Adrenal gland (tissue), 9 donors: ENCODE measurements at regions not wholly inside any gene's neighbourhood (a gene's known extent, or its start where the extent isn't known, plus 50 kb on each side); places are given as distances from the start of the nearest gene placed in this dataset.

Experiments
- DNase-seq, 7 donors: peaks; one replicate each; pipeline ENCODE4 v3.0.0-alpha.2; 2019 to 2020
- H3K27ac ChIP-seq, 5 donors: fragments of 200-600 bp; sonication (generic) in 4 of 5; 1 replicate in 3 of 5; 2 replicates in 2 of 5; pipeline versions ENCODE4 v1.5.1 to v1.8.0; 2016 to 2020; ENCODE audit warnings: mild to moderate bottlenecking in 1 of 5
- H3K27me3 ChIP-seq: fragments of 200-600 bp; 2 replicates; pipeline ENCODE4 v1.8.0; 2021
- H3K36me3 ChIP-seq, 2 donors: fragments of 200-600 bp; replicated peaks in 1 of 2; 1 replicate in 1 of 2; 2 replicates in 1 of 2; pipeline versions ENCODE4 v1.5.1 to v1.8.0; 2018 to 2022
- H3K4me1 ChIP-seq, 2 donors: fragments of 200-600 bp; replicated peaks in 1 of 2; 1 replicate in 1 of 2; 2 replicates in 1 of 2; pipeline versions ENCODE4 v1.5.1 to v1.8.0; 2018 to 2021
- H3K4me3 ChIP-seq, 4 donors: fragments of 200-600 bp; sonication (generic) in 3 of 4; one replicate each; pipeline ENCODE4 v1.5.1; 2016 to 2018
- H3K9me3 ChIP-seq, 3 donors: fragments of 200-600 bp; sonication (generic) in 1 of 3; replicated peaks in 1 of 3; 1 replicate in 2 of 3; 2 replicates in 1 of 3; pipeline versions ENCODE4 v1.5.1 to v1.8.0; 2016 to 2021
- POLR2A ChIP-seq, 2 donors: fragments of 450-650 bp; IDR thresholded peaks; one replicate each; pipeline ENCODE4 v1.6.1; 2017; ENCODE audit warnings: antibody characterized with exemption in 2 of 2, mild to moderate bottlenecking in 2 of 2, moderate library complexity in 1 of 2
- WGBS, 4 donors: extraction: QIAGEN DNeasy Blood & Tissue Kit in 2 of 4; methylation state at CpG; one replicate each; pipeline versions ENCODE4 v1.1.5 to v1.1.7; 2013 to 2017; 5-methylcytosine and 5-hydroxymethylcytosine counted together
- intact Hi-C, 2 donors: fragments of 100-400 bp; cut with DNase I; formaldehyde crosslinking; loops; one replicate each; pipeline versions ENCODE4 v1.14.1 to v1.15.0; 2022 to 2023
- TF ChIP-seq, protein P1 (sequence below), 6 experiments: fragments of 450-650 bp in 4 of 6; fragments of 200-600 bp in 2 of 6; sonication (generic) in 1 of 6; IDR thresholded peaks; 1 replicate in 5 of 6; 2 replicates in 1 of 6; pipeline versions ENCODE4 v1.5.1 to v1.8.0; 2016 to 2021; ENCODE audit warnings: antibody characterized with exemption in 6 of 6, mild to moderate bottlenecking in 2 of 6, moderate library complexity in 1 of 6
- donor health status: healthy with polysubstance abuse.
- donor health status: Bipolar disorder and iron deficiency.
- donor health status: DM: yes; HTN: yes; CAD: no.
- donor health status: DM: no; HTN: no; CAD: no.
- donor health status: DM: no; HTN: no; CAD: no.

DNA sequence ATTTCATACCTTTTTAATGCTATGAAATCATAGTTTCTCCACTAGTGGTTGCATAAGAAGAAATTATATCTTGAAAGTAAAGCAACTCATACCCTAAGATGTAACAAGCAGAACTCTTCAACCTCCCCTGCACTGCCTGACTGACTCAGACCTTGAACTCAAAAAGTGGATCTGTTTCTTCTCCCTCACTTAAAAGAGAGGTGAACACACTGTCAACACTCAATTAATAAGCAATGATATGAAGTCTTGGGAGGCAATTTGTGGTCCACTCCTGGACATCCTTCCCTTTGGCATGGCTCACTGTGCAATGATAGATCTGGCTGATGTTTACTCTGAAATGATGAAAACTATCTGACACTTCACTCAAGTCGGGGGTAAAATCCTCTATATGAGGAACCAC, 282.0 kb upstream of the DKK2 start:
- no peak for DNase-seq
- Histone ChIP-seq H3K36me3 (no peaks in the 10 kb centered on the region), H3K9me3 (no peaks in the 10 kb centered on the region), H3K4me1 (no peaks in the 10 kb centered on the region), H3K27me3 (no peaks in the 10 kb centered on the region), H3K4me3 (no peak overlapping the region), H3K27ac (no peak overlapping the region)
- 0 to 61% (median 21%) methylated on average over 1 of the region's 1 CpG for WGBS, 4 donors
- TF ChIP-seq, protein P1, sequence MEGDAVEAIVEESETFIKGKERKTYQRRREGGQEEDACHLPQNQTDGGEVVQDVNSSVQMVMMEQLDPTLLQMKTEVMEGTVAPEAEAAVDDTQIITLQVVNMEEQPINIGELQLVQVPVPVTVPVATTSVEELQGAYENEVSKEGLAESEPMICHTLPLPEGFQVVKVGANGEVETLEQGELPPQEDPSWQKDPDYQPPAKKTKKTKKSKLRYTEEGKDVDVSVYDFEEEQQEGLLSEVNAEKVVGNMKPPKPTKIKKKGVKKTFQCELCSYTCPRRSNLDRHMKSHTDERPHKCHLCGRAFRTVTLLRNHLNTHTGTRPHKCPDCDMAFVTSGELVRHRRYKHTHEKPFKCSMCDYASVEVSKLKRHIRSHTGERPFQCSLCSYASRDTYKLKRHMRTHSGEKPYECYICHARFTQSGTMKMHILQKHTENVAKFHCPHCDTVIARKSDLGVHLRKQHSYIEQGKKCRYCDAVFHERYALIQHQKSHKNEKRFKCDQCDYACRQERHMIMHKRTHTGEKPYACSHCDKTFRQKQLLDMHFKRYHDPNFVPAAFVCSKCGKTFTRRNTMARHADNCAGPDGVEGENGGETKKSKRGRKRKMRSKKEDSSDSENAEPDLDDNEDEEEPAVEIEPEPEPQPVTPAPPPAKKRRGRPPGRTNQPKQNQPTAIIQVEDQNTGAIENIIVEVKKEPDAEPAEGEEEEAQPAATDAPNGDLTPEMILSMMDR (IDR thresholded peaks at IDR 0.05) = no peak
- intact Hi-C loops = no loop called here

DNA sequence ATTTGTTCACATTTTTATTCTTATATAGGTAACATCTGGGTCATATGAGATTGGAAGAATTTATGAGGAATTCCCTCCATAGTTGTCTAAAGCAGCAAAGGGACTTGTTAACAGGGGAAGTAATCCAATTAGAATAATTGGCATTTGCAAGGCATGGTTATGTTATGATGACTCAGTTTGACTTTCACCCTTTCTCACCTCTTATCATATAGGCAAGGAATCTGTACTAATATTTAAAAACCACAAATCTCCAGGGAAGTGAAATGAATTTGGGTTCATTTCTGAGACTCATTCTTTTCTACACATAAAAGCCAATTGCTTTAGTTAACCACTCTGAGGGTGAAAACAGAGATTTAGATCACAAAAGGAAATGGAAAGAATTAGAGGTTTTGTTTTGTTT, 281.5 kb upstream of the DKK2 start:
- intact Hi-C loops = no loop called here
- Histone ChIP-seq H3K9me3 (no peaks in the 10 kb centered on the region), H3K36me3 (no peaks in the 10 kb centered on the region), H3K27ac (no peak overlapping the region), H3K4me3 (no peak overlapping the region), H3K4me1 (no peaks in the 10 kb centered on the region), H3K27me3 (no peaks in the 10 kb centered on the region)
- TF ChIP-seq, protein P1 (IDR thresholded peaks at IDR 0.05) = no peak
- TF ChIP-seq POLR2A (IDR thresholded peaks at IDR 0.05) = no peak
- DNase-seq = no peak

DNA sequence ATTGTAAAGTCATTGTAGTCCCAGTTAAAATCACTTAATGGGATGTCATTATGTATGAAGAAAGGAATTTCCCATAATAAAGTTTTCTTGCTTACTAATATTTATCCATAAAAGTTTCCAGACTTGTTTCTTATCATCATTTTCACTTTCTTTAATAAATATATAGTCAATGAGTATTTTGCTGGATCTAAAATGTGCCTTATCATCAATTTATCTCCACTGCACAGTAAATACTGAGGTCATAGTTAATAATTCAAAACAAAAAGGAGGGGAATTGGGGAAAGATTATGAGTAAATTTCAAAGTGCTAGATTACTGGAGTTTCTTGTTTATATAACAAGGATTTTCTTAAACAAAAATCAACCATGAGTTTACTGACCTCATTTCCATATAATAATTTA, 279.5 kb upstream of the DKK2 start:
- TF ChIP-seq POLR2A (IDR thresholded peaks at IDR 0.05) = no peak
- TF ChIP-seq, protein P1 (IDR thresholded peaks at IDR 0.05) = no peak
- no peaks in the 10 kb centered on the region for H3K27me3 ChIP-seq
- intact Hi-C loops = no loop called here
- no peak overlapping the region for H3K4me3 ChIP-seq
- no peaks in the 10 kb centered on the region for H3K4me1 ChIP-seq
- H3K36me3 ChIP-seq = no peaks in the 10 kb centered on the region
- no peaks in the 10 kb centered on the region for H3K9me3 ChIP-seq
- no peak overlapping the region for H3K27ac ChIP-seq
- DNase-seq = no peak

DNA sequence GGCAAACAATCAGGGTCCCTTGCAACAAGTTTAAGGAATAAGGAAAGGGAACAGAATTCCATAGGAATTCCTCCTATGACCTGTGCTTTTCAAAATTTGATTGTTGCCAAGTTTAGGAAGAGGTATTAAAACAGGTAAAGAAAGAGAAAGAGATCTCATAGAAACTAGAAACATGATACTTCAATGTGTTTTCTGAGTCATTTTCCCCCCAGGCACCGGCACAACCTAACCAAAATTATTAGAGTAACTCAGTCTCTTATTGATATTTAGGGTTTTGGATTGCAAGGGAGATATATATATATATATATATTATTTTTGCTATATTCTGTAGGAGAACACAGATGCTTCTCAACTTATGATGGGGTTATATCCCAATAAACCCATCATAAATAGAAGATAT, 278.0 kb upstream of the DKK2 start:
- Histone ChIP-seq H3K27me3 (no peaks in the 10 kb centered on the region), H3K4me1 (no peaks in the 10 kb centered on the region), H3K36me3 (no peaks in the 10 kb centered on the region), H3K9me3 (no peaks in the 10 kb centered on the region), H3K27ac (no peak overlapping the region), H3K4me3 (no peak overlapping the region)
- DNase-seq = no peak
- intact Hi-C loops = no loop called here
- TF ChIP-seq, protein P1 (IDR thresholded peaks at IDR 0.05) = no peak
- no peak for TF ChIP-seq POLR2A (IDR thresholded peaks at IDR 0.05)
- 72 to 96% (median 86%) methylated on average over 1 of the region's 1 CpG for WGBS, 4 donors
